Spleen (tissue), 11 donors: ENCODE measurements at regions not wholly inside any gene's neighbourhood (a gene's known extent, or its start where the extent isn't known, plus 50 kb on each side); places are given as distances from the start of the nearest gene placed in this dataset.
"Not testable (repeated sequence)": the region's sequence is repeated elsewhere in the genome, so short reads cannot be mapped to it uniquely, and the experiment has no call there.

Experiments used
- DNase-seq: peaks from one replicate; pipeline ENCODE4 v3.0.0-alpha.2; 2020
- H3K27ac ChIP-seq, 8 donors: fragments of 200-600 bp; sonication (generic) in 7 of 8; 1 replicate in 4 of 8; 2 replicates in 4 of 8; pipeline versions ENCODE4 v1.5.0 to v1.8.0; 2016 to 2021; ENCODE audit warnings: inconsistent platforms in 4 of 8, mild to moderate bottlenecking in 4 of 8, moderate library complexity in 1 of 8
- H3K27me3 ChIP-seq, 7 donors: fragments of 200-600 bp; sonication (generic) in 6 of 7; replicated peaks in 1 of 7; 1 replicate in 4 of 7; 2 replicates in 3 of 7; pipeline versions ENCODE4 v1.5.0 to v1.8.0; 2016 to 2021; ENCODE audit warnings: inconsistent platforms in 3 of 7, mild to moderate bottlenecking in 1 of 7
- H3K36me3 ChIP-seq, 6 donors: fragments of 200-600 bp; sonication (generic) in 5 of 6; 1 replicate in 4 of 6; 2 replicates in 2 of 6; pipeline versions ENCODE4 v1.5.0 to v1.8.0; 2016 to 2021; ENCODE audit warnings: inconsistent platforms in 2 of 6
- H3K4me1 ChIP-seq, 6 donors: fragments of 200-600 bp; sonication (generic) in 5 of 6; 1 replicate in 3 of 6; 2 replicates in 3 of 6; pipeline versions ENCODE4 v1.5.0 to v1.8.0; 2016 to 2021; ENCODE audit warnings: inconsistent platforms in 3 of 6
- H3K4me3 ChIP-seq, 8 donors: fragments of 200-600 bp; sonication (generic) in 7 of 8; 1 replicate in 4 of 8; 2 replicates in 4 of 8; pipeline versions ENCODE4 v1.5.0 to v1.8.0; 2016 to 2021; ENCODE audit warnings: inconsistent platforms in 4 of 8, mild to moderate bottlenecking in 4 of 8, moderate library complexity in 2 of 8
- H3K9me3 ChIP-seq, 8 donors: fragments of 200-600 bp; sonication (generic) in 7 of 8; 1 replicate in 4 of 8; 2 replicates in 4 of 8; pipeline versions ENCODE4 v1.5.0 to v1.8.0; 2016 to 2021; ENCODE audit warnings: inconsistent platforms in 4 of 8
- WGBS, 5 donors: extraction: QIAGEN DNeasy Blood & Tissue Kit in 3 of 5; methylation state at CpG; one replicate each; pipeline versions ENCODE4 v1.1.5 to v1.1.7; 2013 to 2018; 5-methylcytosine and 5-hydroxymethylcytosine counted together
- intact Hi-C: fragments of 100-400 bp; cut with DNase I; formaldehyde crosslinking; loops from one replicate; pipeline ENCODE4 v1.15.0; 2023; ENCODE audit warnings: low total_unique reads
- donor health status: healthy with polysubstance abuse.
- donor health status: DM: no; HTN: no; CAD: no; lungs with moderate emphysema.
- donor health status: DM: no; HTN: no; CAD: no.
- donor health status: Bipolar disorder and iron deficiency.
- donor health status: healthy.
- donor health status: DM: no; HTN: no; CAD: no.
- donor health status: DM: yes; HTN: yes; CAD: no.

GRCh38 chr21:7743940-7744339 is 2777.4 kb upstream of the TPTE start:
- intact Hi-C loops, DNase-seq, H3K36me3 ChIP-seq, H3K4me1 ChIP-seq, H3K4me3 ChIP-seq, H3K27ac ChIP-seq, H3K27me3 ChIP-seq, H3K9me3 ChIP-seq: not testable (repeated sequence)
- WGBS, 5 donors, result no CpG with 5 or more reads among the region's 8 CpGs

GRCh38 chr21:7744406-7745099 is 2776.8 kb upstream of the TPTE start:
- no CpG with 5 or more reads among the region's 49 CpGs for WGBS, 5 donors
- H3K27ac ChIP-seq, H3K4me3 ChIP-seq, H3K4me1 ChIP-seq, DNase-seq, H3K36me3 ChIP-seq, intact Hi-C loops, H3K9me3 ChIP-seq, H3K27me3 ChIP-seq: not testable (repeated sequence)

GRCh38 chr21:7745100-7745450 is 2776.3 kb upstream of the TPTE start:
- DNase-seq, H3K4me1 ChIP-seq, H3K36me3 ChIP-seq, H3K4me3 ChIP-seq, H3K27ac ChIP-seq, intact Hi-C loops, H3K27me3 ChIP-seq, H3K9me3 ChIP-seq: not testable (repeated sequence)
- no CpG with 5 or more reads among the region's 33 CpGs for WGBS, 5 donors

GRCh38 chr21:7747964-7748363 is 2773.4 kb upstream of the TPTE start:
- H3K9me3 ChIP-seq, H3K36me3 ChIP-seq, H3K4me3 ChIP-seq, intact Hi-C loops, DNase-seq, H3K27ac ChIP-seq, H3K27me3 ChIP-seq, H3K4me1 ChIP-seq: not testable (repeated sequence)
- 90 to 100% (median 91%) methylated on average over 2 of the region's 2 CpGs; no CpG with 5 or more reads in 1 of the 5 donors for WGBS, 5 donors

- DNase-seq, H3K4me3 ChIP-seq, intact Hi-C loops, H3K27ac ChIP-seq, H3K4me1 ChIP-seq, H3K27me3 ChIP-seq, H3K9me3 ChIP-seq, H3K36me3 ChIP-seq: not testable (repeated sequence)
- no CpG with 5 or more reads among the region's 2 CpGs for whole genome bisulfite sequencing, 5 donors
These were observed 2768.8 kb upstream of the TPTE start for GRCh38 chr21:7752611-7753010.

- H3K27me3 ChIP-seq, H3K9me3 ChIP-seq, H3K36me3 ChIP-seq, DNase-seq, intact Hi-C loops, H3K27ac ChIP-seq, H3K4me1 ChIP-seq, H3K4me3 ChIP-seq: not testable (repeated sequence)
- 68 to 80% (median 74%) methylated on average over 4 to 6 of the region's 11 CpGs; no CpG with 5 or more reads in 2 of the 5 donors for WGBS, 5 donors
These were observed 2768.0 kb upstream of the TPTE start for GRCh38 chr21:7753380-7753877.

- DNase-seq, H3K36me3 ChIP-seq, H3K27me3 ChIP-seq, H3K9me3 ChIP-seq, H3K4me3 ChIP-seq, intact Hi-C loops, H3K27ac ChIP-seq, H3K4me1 ChIP-seq: not testable (repeated sequence)
- no CpG with 5 or more reads among the region's 5 CpGs for WGBS, 5 donors
These were observed 2751.4 kb upstream of the TPTE start for GRCh38 chr21:7769985-7770384.

- H3K4me3 ChIP-seq, H3K36me3 ChIP-seq, intact Hi-C loops, H3K4me1 ChIP-seq, H3K27ac ChIP-seq, H3K27me3 ChIP-seq, DNase-seq, H3K9me3 ChIP-seq: not testable (repeated sequence)
- WGBS, 5 donors, result no CpG with 5 or more reads among the region's 5 CpGs
These were observed 2747.2 kb upstream of the TPTE start for GRCh38 chr21:7774219-7774618.

- H3K4me1 ChIP-seq, H3K27ac ChIP-seq, intact Hi-C loops, H3K27me3 ChIP-seq, H3K4me3 ChIP-seq, H3K36me3 ChIP-seq, DNase-seq, H3K9me3 ChIP-seq: not testable (repeated sequence)
- WGBS, 5 donors, result 59 to 68% (median 64%) methylated on average over 5 to 6 of the region's 7 CpGs
These were observed 2745.9 kb upstream of the TPTE start for GRCh38 chr21:7775327-7775984.

GRCh38 chr21:7776035-7776434 is 2745.3 kb upstream of the TPTE start:
- H3K36me3 ChIP-seq, H3K9me3 ChIP-seq, H3K27me3 ChIP-seq, H3K27ac ChIP-seq, H3K4me3 ChIP-seq, intact Hi-C loops, H3K4me1 ChIP-seq, DNase-seq: not testable (repeated sequence)
- WGBS, 5 donors, result 29 to 75% (median 50%) methylated on average over 1 of the region's 6 CpGs

GRCh38 chr21:7776622-7777021 is 2744.8 kb upstream of the TPTE start:
- intact Hi-C loops, H3K9me3 ChIP-seq, H3K36me3 ChIP-seq, H3K27ac ChIP-seq, DNase-seq, H3K4me1 ChIP-seq, H3K4me3 ChIP-seq, H3K27me3 ChIP-seq: not testable (repeated sequence)
- WGBS, 5 donors, result no CpG with 5 or more reads among the region's 2 CpGs
